ENCODE measurements at regions not wholly inside any gene's neighbourhood (a gene's known extent, or its start where the extent isn't known, plus 50 kb on each side); places are given as distances from the start of the nearest gene placed in this dataset.
A peak's percentile ranks its signal among the peaks of the same experiment; 100 is the strongest.

GRCh38 chr12:63090716-63091115 lies 60.3 kb downstream of the AVPR1A start:
- DNase-seq (ENCODE audit: low spot score) = no peak

- no peak for DNase-seq (ENCODE audit: low spot score)
Measured at GRCh38 chr12:63086149-63086915, 64.7 kb downstream of the AVPR1A start.

GRCh38 chr12:63085120-63085519 lies 65.9 kb downstream of the AVPR1A start:
- DNase-seq (ENCODE audit: low spot score) = no peak

- DNase-seq (ENCODE audit: low spot score) = no peak
Measured at GRCh38 chr12:63084501-63084900, 66.5 kb downstream of the AVPR1A start.

GRCh38 chr12:63083046-63083445 lies 68.0 kb downstream of the AVPR1A start:
- no peak for DNase-seq (ENCODE audit: low spot score)

GRCh38 chr12:63079791-63080502 lies 71.1 kb downstream of the AVPR1A start:
- DNase-seq (ENCODE audit: low spot score) = no peak

- no peak for DNase-seq (ENCODE audit: low spot score)
Measured at GRCh38 chr12:63078906-63079305, 72.1 kb downstream of the AVPR1A start.

GRCh38 chr12:63075376-63076060 lies 75.5 kb downstream of the AVPR1A start:
- no peak for DNase-seq (ENCODE audit: low spot score)

- DNase-seq (ENCODE audit: low spot score) = no peak
Measured at GRCh38 chr12:63070709-63071108, 80.3 kb downstream of the AVPR1A start.

- DNase-seq (ENCODE audit: low spot score) = no peak
Measured at GRCh38 chr12:63069860-63070617, 81.0 kb downstream of the AVPR1A start.

GRCh38 chr12:63068857-63069442 lies 82.1 kb downstream of the AVPR1A start:
- DNase-seq (ENCODE audit: low spot score) = peak; percentile 55

GRCh38 chr12:63066782-63067181 lies 84.2 kb downstream of the AVPR1A start:
- DNase-seq (ENCODE audit: low spot score) = no peak

- no peak for DNase-seq (ENCODE audit: low spot score)
Measured at GRCh38 chr12:63066136-63066535, 84.9 kb downstream of the AVPR1A start.

- DNase-seq (ENCODE audit: low spot score) = no peak
Measured at GRCh38 chr12:63064080-63064479, 86.9 kb downstream of the AVPR1A start.

- no peak for DNase-seq (ENCODE audit: low spot score)
Measured at GRCh38 chr12:63056649-63057048, 94.4 kb downstream of the AVPR1A start.

GRCh38 chr12:63052696-63053095 lies 98.3 kb downstream of the AVPR1A start:
- DNase-seq (ENCODE audit: low spot score) = no peak

- DNase-seq (ENCODE audit: low spot score) = no peak
Measured at GRCh38 chr12:63047146-63047545, 103.9 kb downstream of the AVPR1A start.

- DNase-seq (ENCODE audit: low spot score) = peak; percentile 44
Measured at GRCh38 chr12:63045020-63045860, 105.8 kb downstream of the AVPR1A start.

GRCh38 chr12:63042646-63043045 lies 107.7 kb upstream of the PPM1H start:
- DNase-seq (ENCODE audit: low spot score) = no peak

GRCh38 chr12:63041601-63042000 lies 106.7 kb upstream of the PPM1H start:
- DNase-seq (ENCODE audit: low spot score) = no peak

All from H4 (cell line).